ENCODE measurements at regions not wholly inside any gene's neighbourhood (a gene's known extent, or its start where the extent isn't known, plus 50 kb on each side); places are given as distances from the start of the nearest gene placed in this dataset.
"Not testable (repeated sequence)": the region's sequence is repeated elsewhere in the genome, so short reads cannot be mapped to it uniquely, and the experiment has no call there.

DNA sequence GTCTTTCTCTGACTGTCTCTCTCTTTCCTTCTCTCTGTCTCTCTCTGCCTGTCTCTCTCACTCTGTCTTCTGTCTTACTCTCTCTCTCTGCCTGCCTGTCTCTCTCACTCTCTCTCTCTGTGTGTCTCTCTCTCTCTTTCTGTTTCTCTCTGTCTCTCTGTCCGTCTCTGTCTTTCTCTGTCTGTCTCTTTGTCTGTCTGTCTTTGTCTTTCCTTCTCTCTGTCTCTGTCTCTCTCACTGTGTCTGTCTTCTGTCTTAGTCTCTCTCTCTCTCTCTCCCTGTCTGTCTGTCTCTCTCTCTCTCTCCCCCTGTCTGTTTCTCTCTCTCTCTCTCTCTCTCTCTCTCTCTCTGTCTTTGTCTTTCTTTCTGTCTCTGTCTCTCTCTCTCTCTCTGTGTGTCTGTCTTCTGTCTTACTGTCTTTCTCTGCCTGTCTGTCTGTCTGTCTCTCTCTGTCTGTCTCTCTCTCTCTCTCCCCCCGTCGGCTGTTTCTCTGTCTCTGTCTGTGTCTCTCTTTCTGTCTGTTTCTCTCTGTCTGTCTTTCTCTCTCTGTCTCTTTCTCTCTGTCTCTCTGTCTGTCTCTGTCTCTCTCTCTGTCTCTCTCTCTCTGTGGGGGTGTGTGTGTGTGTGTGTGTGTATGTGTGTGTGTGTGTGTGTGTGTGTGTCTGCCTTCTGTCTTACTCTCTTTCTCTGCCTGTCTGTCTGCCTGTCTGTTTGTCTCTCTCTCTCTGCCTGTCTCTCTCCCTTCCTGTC, 2056.8 kb upstream of the TPTE start:
- not testable (repeated sequence) for DNase-seq

GRCh38 chr21:8466642-8467041, 2054.7 kb upstream of the TPTE start:
- not testable (repeated sequence) for DNase-seq

All from CD4-positive, alpha-beta T cell treated with Interleukin-1 beta for 1 hour (primary cell).